ENCODE measurements at regions not wholly inside any gene's neighbourhood (a gene's known extent, or its start where the extent isn't known, plus 50 kb on each side); places are given as distances from the start of the nearest gene placed in this dataset.
"Not testable (repeated sequence)": the region's sequence is repeated elsewhere in the genome, so short reads cannot be mapped to it uniquely, and the experiment has no call there.

GRCh38 chr2:37570773-37571586 is 100.5 kb downstream of the CDC42EP3 start:
- peak; percentile 27 for DNase-seq (ENCODE audit: low read depth, low spot score)

GRCh38 chr2:37571587-37572136 is 99.8 kb downstream of the CDC42EP3 start:
- DNase-seq (ENCODE audit: low read depth, low spot score): no peak

GRCh38 chr2:37573451-37574388 is 97.7 kb downstream of the CDC42EP3 start:
- DNase-seq (ENCODE audit: low read depth, low spot score): no peak

- DNase-seq (ENCODE audit: low read depth, low spot score): no peak
Observed at GRCh38 chr2:37575780-37576179, 95.7 kb downstream of the CDC42EP3 start.

- not testable (repeated sequence) for DNase-seq (ENCODE audit: low read depth, low spot score)
Observed at GRCh38 chr2:37576194-37576593, 95.2 kb downstream of the CDC42EP3 start.

GRCh38 chr2:37576831-37577230 is 94.6 kb downstream of the CDC42EP3 start:
- no peak for DNase-seq (ENCODE audit: low read depth, low spot score)

- no peak for DNase-seq (ENCODE audit: low read depth, low spot score)
Observed at GRCh38 chr2:37579192-37579713, 92.2 kb downstream of the CDC42EP3 start.

GRCh38 chr2:37579949-37580348 is 91.5 kb downstream of the CDC42EP3 start:
- DNase-seq (ENCODE audit: low read depth, low spot score): not testable (repeated sequence)

- DNase-seq (ENCODE audit: low read depth, low spot score): no peak
Observed at GRCh38 chr2:37581433-37581832, 90.0 kb downstream of the CDC42EP3 start.

GRCh38 chr2:37582481-37583220 is 88.8 kb downstream of the CDC42EP3 start:
- no peak for DNase-seq (ENCODE audit: low read depth, low spot score)

GRCh38 chr2:37583402-37583801 is 88.0 kb downstream of the CDC42EP3 start:
- no peak for DNase-seq (ENCODE audit: low read depth, low spot score)

- no peak for DNase-seq (ENCODE audit: low read depth, low spot score)
Observed at GRCh38 chr2:37583867-37584266, 87.6 kb downstream of the CDC42EP3 start.

- peak; percentile 32 for DNase-seq (ENCODE audit: low read depth, low spot score)
Observed at GRCh38 chr2:37585295-37585908, 86.0 kb downstream of the CDC42EP3 start.

- DNase-seq (ENCODE audit: low read depth, low spot score): no peak
Observed at GRCh38 chr2:37585982-37586621, 85.3 kb downstream of the CDC42EP3 start.

- DNase-seq (ENCODE audit: low read depth, low spot score): no peak
Observed at GRCh38 chr2:37586663-37587317, 84.7 kb downstream of the CDC42EP3 start.

- no peak for DNase-seq (ENCODE audit: low read depth, low spot score)
Observed at GRCh38 chr2:37587817-37588216, 83.6 kb downstream of the CDC42EP3 start.

GRCh38 chr2:37588316-37588777 is 83.1 kb downstream of the CDC42EP3 start:
- no peak for DNase-seq (ENCODE audit: low read depth, low spot score)

GRCh38 chr2:37589298-37589697 is 82.1 kb downstream of the CDC42EP3 start:
- DNase-seq (ENCODE audit: low read depth, low spot score): no peak

- no peak for DNase-seq (ENCODE audit: low read depth, low spot score)
Observed at GRCh38 chr2:37590119-37590571, 81.3 kb downstream of the CDC42EP3 start.
